ENCODE measurements at regions not wholly inside any gene's neighbourhood (a gene's known extent, or its start where the extent isn't known, plus 50 kb on each side); places are given as distances from the start of the nearest gene placed in this dataset.

DNA sequence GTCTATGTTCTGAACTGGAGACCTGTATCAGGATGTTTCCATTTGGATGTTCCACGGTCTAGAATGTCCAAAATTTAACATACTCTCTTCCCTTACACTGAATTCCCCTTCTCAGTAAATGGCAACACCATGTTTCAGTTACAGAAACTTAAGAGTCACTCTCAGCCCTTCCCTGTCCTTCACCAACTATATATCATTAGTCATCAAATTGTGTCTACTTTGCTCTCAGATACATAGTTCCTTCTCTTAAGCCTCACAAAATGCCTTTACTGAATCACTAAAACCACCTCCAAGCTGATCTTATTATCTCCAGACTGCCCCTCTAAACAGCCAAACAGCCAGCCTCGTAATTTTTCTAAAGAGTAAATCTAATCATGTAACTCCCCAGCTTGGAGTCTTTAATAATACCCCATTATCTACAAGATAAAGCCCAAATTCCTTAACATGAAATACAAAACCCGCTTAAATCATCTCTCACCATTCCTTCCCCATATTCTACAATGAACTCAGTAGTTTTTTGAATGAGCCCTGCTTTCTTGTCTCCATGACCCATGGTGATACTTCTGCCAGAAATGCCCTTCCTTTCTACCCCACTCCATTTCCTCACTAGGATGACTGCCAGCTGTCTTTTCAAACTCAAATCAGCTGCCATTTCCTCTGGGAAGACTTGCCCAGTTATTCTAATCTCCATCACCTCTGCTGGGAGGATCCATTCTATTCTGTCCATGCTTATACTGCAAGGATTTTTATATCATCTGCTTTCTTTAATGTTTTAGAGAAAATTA lies 102.7 kb upstream of the ARHGAP42 start:
- TF ChIP-seq, protein P1, sequence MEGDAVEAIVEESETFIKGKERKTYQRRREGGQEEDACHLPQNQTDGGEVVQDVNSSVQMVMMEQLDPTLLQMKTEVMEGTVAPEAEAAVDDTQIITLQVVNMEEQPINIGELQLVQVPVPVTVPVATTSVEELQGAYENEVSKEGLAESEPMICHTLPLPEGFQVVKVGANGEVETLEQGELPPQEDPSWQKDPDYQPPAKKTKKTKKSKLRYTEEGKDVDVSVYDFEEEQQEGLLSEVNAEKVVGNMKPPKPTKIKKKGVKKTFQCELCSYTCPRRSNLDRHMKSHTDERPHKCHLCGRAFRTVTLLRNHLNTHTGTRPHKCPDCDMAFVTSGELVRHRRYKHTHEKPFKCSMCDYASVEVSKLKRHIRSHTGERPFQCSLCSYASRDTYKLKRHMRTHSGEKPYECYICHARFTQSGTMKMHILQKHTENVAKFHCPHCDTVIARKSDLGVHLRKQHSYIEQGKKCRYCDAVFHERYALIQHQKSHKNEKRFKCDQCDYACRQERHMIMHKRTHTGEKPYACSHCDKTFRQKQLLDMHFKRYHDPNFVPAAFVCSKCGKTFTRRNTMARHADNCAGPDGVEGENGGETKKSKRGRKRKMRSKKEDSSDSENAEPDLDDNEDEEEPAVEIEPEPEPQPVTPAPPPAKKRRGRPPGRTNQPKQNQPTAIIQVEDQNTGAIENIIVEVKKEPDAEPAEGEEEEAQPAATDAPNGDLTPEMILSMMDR (conservative IDR thresholded peaks at IDR 0.05), result no peak
- no peak overlapping the region for H3K27ac ChIP-seq

DNA sequence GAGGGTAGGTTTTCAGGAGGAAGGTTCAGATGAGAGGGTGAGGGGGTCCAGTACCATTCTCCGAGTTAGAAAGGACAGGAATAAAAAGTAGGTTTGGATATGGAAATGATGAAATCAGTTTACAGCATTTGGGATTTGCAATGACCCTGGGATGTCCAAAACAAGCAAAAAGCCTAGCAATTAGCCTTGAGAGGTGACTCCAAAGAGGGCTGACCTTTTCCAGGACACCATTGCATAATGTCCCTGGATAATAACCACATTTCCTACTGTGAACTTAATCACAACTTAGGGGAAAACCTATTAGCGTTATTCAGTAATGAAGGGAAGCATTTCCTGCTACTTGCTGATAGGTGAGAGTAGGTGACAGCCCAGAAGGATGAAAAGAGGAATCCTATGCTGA lies 101.4 kb upstream of the ARHGAP42 start:
- no peak overlapping the region for H3K27ac ChIP-seq
- TF ChIP-seq, protein P1 (conservative IDR thresholded peaks at IDR 0.05), result no peak

- TF ChIP-seq, protein P1 (conservative IDR thresholded peaks at IDR 0.05), result no peak
These were observed 100.6 kb upstream of the ARHGAP42 start for GRCh38 chr11:100586361-100587101.

DNA sequence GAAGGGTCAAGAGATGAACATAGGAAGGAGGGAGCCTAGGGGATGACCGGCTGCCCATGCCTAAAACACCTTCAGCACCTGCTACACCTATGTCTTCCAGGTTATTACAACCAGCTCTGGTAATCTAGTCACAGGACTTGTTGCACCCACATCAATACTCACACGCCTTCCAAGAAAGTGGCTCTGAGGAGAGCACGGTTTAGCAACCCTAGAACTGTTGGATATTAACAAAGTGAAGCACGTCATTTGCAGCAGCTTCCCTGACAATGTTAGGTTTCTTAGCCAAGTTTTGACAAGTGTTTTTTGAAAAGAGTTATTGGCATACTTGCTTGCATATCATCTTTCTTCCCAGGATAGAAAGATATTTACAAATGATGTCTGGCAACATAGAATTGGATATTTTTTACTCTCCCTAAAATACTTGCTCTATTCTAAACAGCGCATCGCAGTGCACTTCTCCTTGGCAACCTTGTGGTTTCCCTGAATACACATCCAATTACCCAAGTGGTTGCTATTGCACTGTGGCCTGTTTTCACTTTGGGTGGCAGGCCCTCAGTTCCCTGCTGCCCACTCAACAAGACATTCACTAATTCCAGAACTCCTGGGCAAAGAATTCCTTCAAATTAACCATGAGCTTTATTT lies 94.3 kb upstream of the ARHGAP42 start:
- TF ChIP-seq, protein P1 (conservative IDR thresholded peaks at IDR 0.05), result no peak
- no peak overlapping the region for H3K27ac ChIP-seq

More at GRCh38 chr11:100586361-100587101, 100.6 kb upstream of the ARHGAP42 start:
- H3K27ac ChIP-seq, result no peak overlapping the region

GRCh38 chr11:100593291-100593690 lies 93.8 kb upstream of the ARHGAP42 start:
- no peak overlapping the region for H3K27ac ChIP-seq
- TF ChIP-seq, protein P1 (conservative IDR thresholded peaks at IDR 0.05), result no peak

- no peak overlapping the region for H3K27ac ChIP-seq
- TF ChIP-seq, protein P1 (conservative IDR thresholded peaks at IDR 0.05), result no peak
These were observed 92.8 kb upstream of the ARHGAP42 start for GRCh38 chr11:100594320-100594719.

GRCh38 chr11:100600941-100601340 lies 86.1 kb upstream of the ARHGAP42 start:
- TF ChIP-seq, protein P1 (conservative IDR thresholded peaks at IDR 0.05), result no peak
- H3K27ac ChIP-seq, result no peak overlapping the region

All from VCaP (cell line).